ENCODE measurements at regions not wholly inside any gene's neighbourhood (a gene's known extent, or its start where the extent isn't known, plus 50 kb on each side); places are given as distances from the start of the nearest gene placed in this dataset.

GRCh38 chr19:30235946-30236345 lies 136.2 kb upstream of the ZNF536 start:
- no peak overlapping the region for H3K4me2 ChIP-seq (ENCODE audit: low read depth, low read length)
- H2AFZ ChIP-seq (ENCODE audit: low read length) = no peak overlapping the region
- no peak overlapping the region for H3K9ac ChIP-seq (ENCODE audit: low read length)
- H4K20me1 ChIP-seq (ENCODE audit: insufficient read depth, low read length) = no peaks in the 10 kb centered on the region
- no peaks in the 10 kb centered on the region for H3K9me2 ChIP-seq (replicated peaks; ENCODE audit: insufficient read depth, low read length)
- no peaks in the 10 kb centered on the region for H3K9me3 ChIP-seq (replicated peaks; ENCODE audit: insufficient read depth, low read length)
- H3K79me2 ChIP-seq (ENCODE audit: low read length) = no peaks in the 10 kb centered on the region
- H3F3A ChIP-seq (ENCODE audit: insufficient read depth, low read length) = no peaks in the 10 kb centered on the region
- no peaks in the 10 kb centered on the region for H3K4me1 ChIP-seq (ENCODE audit: low read length)
- DNase-seq = no peak
- peaks cover 81% of the 10 kb centered on the region for H3K27me3 ChIP-seq (replicated peaks; ENCODE audit: insufficient read depth, low read length)
- TF ChIP-seq EZH2phosphoT487 (IDR thresholded peaks at IDR 0.05; ENCODE audit: low read length) (no peak), CTCF (IDR thresholded peaks at IDR 0.05; ENCODE audit: low read length) (no peak), EZH2 (optimal IDR thresholded peaks at IDR 0.05; ENCODE audit: low read depth, low read length) (no peak)
- no peak overlapping the region for H3K4me3 ChIP-seq (ENCODE audit: low read length)
- no peak overlapping the region for H3K27ac ChIP-seq (ENCODE audit: low read length)
- no peaks in the 10 kb centered on the region for H3K36me3 ChIP-seq (replicated peaks; ENCODE audit: insufficient read depth, low read length)

GRCh38 chr19:30236587-30236986 lies 135.6 kb upstream of the ZNF536 start:
- H3K4me1 ChIP-seq (ENCODE audit: low read length) = no peaks in the 10 kb centered on the region
- H3K4me3 ChIP-seq (ENCODE audit: low read length) = no peak overlapping the region
- H3K27me3 ChIP-seq (replicated peaks; ENCODE audit: insufficient read depth, low read length) = peaks cover 78% of the 10 kb centered on the region
- H3K9ac ChIP-seq (ENCODE audit: low read length) = no peak overlapping the region
- no peaks in the 10 kb centered on the region for H3F3A ChIP-seq (ENCODE audit: insufficient read depth, low read length)
- DNase-seq = no peak
- H3K4me2 ChIP-seq (ENCODE audit: low read depth, low read length) = no peak overlapping the region
- H3K79me2 ChIP-seq (ENCODE audit: low read length) = no peaks in the 10 kb centered on the region
- no peaks in the 10 kb centered on the region for H3K9me3 ChIP-seq (replicated peaks; ENCODE audit: insufficient read depth, low read length)
- no peak overlapping the region for H2AFZ ChIP-seq (ENCODE audit: low read length)
- no peaks in the 10 kb centered on the region for H3K9me2 ChIP-seq (replicated peaks; ENCODE audit: insufficient read depth, low read length)
- no peak for TF ChIP-seq EZH2phosphoT487 (IDR thresholded peaks at IDR 0.05; ENCODE audit: low read length)
- no peak for TF ChIP-seq CTCF (IDR thresholded peaks at IDR 0.05; ENCODE audit: low read length)
- TF ChIP-seq EZH2 (optimal IDR thresholded peaks at IDR 0.05; ENCODE audit: low read depth, low read length) = no peak
- no peaks in the 10 kb centered on the region for H4K20me1 ChIP-seq (ENCODE audit: insufficient read depth, low read length)
- H3K27ac ChIP-seq (ENCODE audit: low read length) = no peak overlapping the region
- no peaks in the 10 kb centered on the region for H3K36me3 ChIP-seq (replicated peaks; ENCODE audit: insufficient read depth, low read length)

- H3K9ac ChIP-seq (ENCODE audit: low read length) = no peak overlapping the region
- TF ChIP-seq CTCF (IDR thresholded peaks at IDR 0.05; ENCODE audit: low read length) (no peak), EZH2 (optimal IDR thresholded peaks at IDR 0.05; ENCODE audit: low read depth, low read length) (no peak), EZH2phosphoT487 (IDR thresholded peaks at IDR 0.05; ENCODE audit: low read length) (no peak)
- no peak overlapping the region for H3K27ac ChIP-seq (ENCODE audit: low read length)
- H3K9me2 ChIP-seq (replicated peaks; ENCODE audit: insufficient read depth, low read length) = no peaks in the 10 kb centered on the region
- H3K4me2 ChIP-seq (ENCODE audit: low read depth, low read length) = no peak overlapping the region
- H3K4me3 ChIP-seq (ENCODE audit: low read length) = no peak overlapping the region
- H3K4me1 ChIP-seq (ENCODE audit: low read length) = no peaks in the 10 kb centered on the region
- H2AFZ ChIP-seq (ENCODE audit: low read length) = no peak overlapping the region
- DNase-seq = no peak
- no peaks in the 10 kb centered on the region for H3K79me2 ChIP-seq (ENCODE audit: low read length)
- no peaks in the 10 kb centered on the region for H4K20me1 ChIP-seq (ENCODE audit: insufficient read depth, low read length)
- peaks cover 78% of the 10 kb centered on the region for H3K27me3 ChIP-seq (replicated peaks; ENCODE audit: insufficient read depth, low read length)
- no peaks in the 10 kb centered on the region for H3K9me3 ChIP-seq (replicated peaks; ENCODE audit: insufficient read depth, low read length)
- no peaks in the 10 kb centered on the region for H3F3A ChIP-seq (ENCODE audit: insufficient read depth, low read length)
- no peaks in the 10 kb centered on the region for H3K36me3 ChIP-seq (replicated peaks; ENCODE audit: insufficient read depth, low read length)
Measured at GRCh38 chr19:30237140-30237539, 135.0 kb upstream of the ZNF536 start.

All from MM.1S (cell line).